AG08395 (cell line): ENCODE measurements at regions not wholly inside any gene's neighbourhood (a gene's known extent, or its start where the extent isn't known, plus 50 kb on each side); places are given as distances from the start of the nearest gene placed in this dataset.

Source experiments
- DNase-seq: peaks from one replicate; pipeline ENCODE4 v3.0.0; 2012; ENCODE audit warnings: mixed read lengths, low spot score

- no peak for DNase-seq
Observed at GRCh38 chr2:34954758-34955157, 1355.7 kb upstream of the FAM98A start.

DNA sequence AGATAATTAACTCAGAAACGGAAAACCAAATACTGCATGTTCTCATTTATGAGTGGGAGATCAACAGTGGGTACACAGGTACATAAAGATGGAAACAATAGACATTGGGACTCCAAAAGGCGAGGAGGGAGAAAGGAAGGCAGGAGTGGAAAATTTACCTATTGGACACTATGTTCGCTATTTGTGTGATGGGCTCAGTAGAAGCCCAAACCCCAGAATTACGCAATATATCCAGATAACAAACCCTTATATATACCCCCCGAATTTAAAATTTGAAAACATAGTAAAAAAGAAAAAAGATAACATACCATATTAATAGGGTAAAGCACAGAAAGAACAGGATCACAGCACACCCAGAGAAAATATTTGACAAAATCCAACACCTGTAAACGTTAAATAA is 1351.7 kb upstream of the FAM98A start:
- DNase-seq: no peak

DNA sequence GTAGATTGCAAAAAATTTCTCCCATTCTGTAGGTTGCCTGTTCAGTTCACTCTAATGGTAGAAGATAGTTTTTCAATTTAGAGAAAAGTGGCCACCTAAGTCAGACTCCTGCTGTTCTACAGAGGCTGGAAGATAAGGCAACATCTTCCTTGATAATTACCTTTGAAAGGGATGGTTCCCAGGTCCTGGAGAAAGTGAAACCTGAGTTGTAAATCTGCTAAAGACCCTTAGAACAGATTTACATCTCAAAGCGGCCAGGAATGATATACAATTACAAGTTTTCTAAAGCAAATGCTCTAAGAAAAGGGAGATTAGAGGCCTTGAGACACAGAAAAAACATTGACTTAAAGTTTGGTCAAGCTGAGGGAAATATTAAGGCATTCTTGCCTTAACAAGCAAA is 1350.2 kb upstream of the FAM98A start:
- DNase-seq: no peak

GRCh38 chr2:34936089-34936488 is 1337.0 kb upstream of the FAM98A start:
- DNase-seq: no peak

DNA sequence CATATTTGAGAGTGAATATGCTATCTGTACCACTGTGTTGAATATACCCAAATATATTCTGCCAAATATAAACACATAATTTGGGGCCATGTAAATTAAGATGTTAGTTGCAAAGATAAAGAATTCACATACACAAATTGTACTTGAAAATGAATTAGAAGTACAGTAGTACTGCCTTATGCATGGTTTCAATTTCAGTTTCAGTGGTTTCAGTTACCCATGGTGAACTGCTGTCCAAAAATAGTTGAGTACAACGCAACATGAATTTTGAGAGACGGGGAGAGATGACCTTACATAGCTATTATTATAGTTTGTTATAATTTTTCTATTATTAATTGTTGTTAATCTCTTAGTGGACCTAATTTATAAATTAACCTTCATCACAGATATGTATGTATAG is 1313.0 kb upstream of the FAM98A start:
- DNase-seq: no peak

GRCh38 chr2:34909992-34910705 is 1311.0 kb upstream of the FAM98A start:
- DNase-seq: no peak

DNA sequence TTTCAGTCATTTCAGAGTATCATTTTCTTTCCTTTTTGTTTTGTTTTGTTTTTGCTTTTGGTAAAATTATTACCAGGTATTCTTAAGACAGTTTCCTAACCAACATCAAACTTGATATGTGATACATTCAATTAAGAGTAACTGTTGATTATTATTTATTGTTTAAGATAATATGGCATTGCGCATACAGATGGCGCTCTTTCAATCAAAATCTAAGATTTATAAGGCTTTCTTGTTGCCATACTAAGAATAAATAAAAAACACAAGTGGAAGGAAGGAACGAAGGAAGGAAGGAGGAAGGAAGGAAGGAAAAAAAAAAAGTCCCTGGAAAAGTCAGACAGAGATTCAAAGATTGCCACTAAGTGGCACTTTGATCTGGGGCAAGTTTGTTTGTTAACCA is 1308.7 kb upstream of the FAM98A start:
- no peak for DNase-seq

DNA sequence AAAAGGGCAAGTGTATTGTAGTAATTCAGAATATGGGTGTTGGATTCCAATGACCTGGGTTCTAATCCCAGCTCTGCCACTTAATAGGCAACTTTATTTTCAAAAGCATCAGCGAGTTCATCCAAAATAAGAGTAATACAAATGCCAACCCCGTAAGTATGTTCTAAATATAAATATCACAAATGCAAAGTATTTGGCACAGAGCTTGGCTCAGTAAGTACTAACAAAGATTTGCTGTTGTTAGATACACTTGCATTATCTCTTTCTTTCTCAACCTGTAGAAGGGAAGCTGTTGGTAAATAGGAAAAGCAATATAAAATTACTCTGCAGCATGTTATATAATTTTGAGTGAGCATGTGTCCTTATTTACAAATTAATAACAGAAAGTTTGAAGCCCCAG is 1302.6 kb upstream of the FAM98A start:
- no peak for DNase-seq

DNA sequence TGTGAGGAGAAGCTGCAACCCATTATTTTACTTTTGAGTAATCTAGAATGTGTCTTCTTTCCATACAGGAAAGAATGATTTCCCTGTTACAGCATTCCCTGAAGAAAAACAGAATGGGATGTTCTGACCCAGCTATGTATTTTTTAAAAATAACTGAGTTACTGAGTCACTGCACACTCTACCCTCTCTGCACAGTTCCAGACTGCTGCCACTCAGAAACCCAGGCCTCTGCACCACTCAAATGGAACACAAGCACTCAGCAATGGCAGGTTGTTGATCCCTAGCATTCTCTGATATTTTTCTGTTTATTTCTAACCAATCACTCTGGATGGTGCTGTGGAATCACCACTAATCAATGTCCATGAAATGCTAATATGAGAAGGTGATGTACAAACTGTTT is 1300.0 kb upstream of the FAM98A start:
- no peak for DNase-seq

GRCh38 chr2:34892766-34893165 is 1293.7 kb upstream of the FAM98A start:
- no peak for DNase-seq

DNA sequence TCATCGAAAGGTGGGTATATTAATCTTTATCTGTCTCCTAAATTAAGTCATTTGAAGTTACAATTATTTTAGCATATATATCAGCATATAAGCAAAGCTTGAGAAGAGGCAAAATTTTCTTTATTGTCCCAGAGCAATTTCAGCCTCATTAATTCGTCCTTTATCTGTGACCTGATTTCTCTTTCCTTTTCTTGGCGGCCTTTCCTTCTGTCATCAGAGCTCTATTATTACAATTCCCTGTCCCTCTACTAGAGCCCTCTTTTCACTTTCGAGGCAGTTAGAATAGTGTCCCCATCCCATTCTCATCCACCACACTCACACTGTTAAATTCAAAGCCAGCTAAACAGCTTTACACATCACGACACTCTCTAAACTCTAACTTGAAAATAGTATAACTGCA is 1293.2 kb upstream of the FAM98A start:
- no peak for DNase-seq

GRCh38 chr2:34875091-34875745 is 1276.1 kb upstream of the FAM98A start:
- no peak for DNase-seq

- no peak for DNase-seq
Observed at GRCh38 chr2:34853646-34854045, 1254.5 kb upstream of the FAM98A start.

- no peak for DNase-seq
Observed at GRCh38 chr2:34851804-34852203, 1252.7 kb upstream of the FAM98A start.

- no peak for DNase-seq
Observed at GRCh38 chr2:34849827-34850226, 1250.7 kb upstream of the FAM98A start.

DNA sequence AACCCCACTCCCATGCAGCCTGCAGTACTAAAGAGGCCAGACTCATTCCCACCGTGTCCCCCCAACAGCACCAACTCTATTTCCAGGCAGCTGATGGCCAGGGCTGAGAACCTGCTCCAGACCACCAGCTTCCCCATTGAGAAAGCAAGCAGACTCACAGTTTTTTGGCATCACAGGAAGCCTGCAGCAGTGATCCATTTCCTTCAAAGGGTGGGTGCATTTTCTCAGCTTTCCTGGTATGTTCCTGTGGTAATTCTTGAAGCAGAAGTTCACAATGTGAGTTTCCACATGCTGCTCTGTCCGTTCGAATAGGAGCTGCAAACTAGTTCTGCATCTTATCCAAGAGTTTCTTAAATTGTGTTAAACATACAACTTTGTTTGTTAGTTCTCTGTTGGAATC is 1249.6 kb upstream of the FAM98A start:
- no peak for DNase-seq

GRCh38 chr2:34848132-34848531 is 1249.0 kb upstream of the FAM98A start:
- no peak for DNase-seq

- DNase-seq: no peak
Observed at GRCh38 chr2:34844629-34845028, 1245.5 kb upstream of the FAM98A start.

- DNase-seq: no peak
Observed at GRCh38 chr2:34838408-34838807, 1239.3 kb upstream of the FAM98A start.

GRCh38 chr2:34836361-34836760 is 1237.3 kb upstream of the FAM98A start:
- no peak for DNase-seq

DNA sequence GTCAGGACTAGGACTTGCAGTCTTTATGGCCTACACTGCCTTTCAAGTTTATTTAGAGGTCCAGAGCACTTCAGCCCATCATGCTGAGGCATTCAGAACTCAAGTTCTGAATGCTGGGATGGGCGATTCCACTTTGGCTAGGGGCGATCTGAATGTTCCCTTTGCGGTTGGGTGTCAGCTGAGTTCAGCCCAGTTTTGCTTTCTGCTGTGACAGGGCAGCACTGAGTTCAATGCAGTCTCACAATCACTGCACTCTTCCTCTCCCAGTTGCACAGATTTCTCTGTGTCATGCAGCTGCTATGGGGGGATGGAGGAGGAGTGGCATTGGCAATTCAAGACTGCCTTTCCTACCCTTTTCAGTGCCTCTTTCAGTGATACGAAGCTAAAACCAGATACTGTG is 1232.0 kb upstream of the FAM98A start:
- no peak for DNase-seq

DNA sequence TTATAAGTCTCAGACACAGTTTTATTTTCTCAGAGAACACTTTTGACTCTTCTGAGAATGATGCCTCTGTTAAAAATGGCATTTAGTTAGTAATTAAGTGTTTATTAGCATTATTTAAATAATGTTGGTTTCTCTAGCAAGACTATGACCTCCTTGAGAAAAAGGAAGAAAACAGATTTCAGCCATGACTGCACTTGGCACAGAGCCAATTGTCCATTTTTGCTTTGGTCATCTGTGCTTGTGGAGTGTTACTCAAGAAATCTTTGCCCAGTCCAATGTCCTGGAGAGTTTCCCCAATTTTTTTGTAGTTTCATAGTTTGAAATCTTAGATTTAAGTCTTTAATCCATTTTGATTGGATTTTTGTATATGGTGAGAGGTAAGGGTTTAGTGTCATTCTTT is 1229.4 kb upstream of the FAM98A start:
- no peak for DNase-seq

DNA sequence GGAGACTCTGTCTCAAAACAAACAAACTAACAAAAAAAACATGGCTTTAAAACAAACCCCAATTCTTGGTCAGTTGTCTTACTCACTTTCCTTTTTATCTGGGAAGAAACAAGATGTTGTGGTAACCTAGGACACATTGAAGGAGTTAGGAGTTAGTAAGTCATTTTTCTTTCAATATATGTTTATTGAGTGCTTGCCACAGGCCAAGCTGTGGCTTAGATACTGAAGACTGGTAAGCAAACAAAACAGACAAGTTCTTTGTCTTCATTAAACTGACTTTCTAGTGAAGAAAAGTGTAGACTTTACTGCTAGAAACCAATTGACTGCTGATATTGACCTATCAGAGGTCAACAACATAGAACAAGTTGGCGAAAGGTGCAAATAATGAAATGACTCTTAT is 1228.3 kb upstream of the FAM98A start:
- DNase-seq: no peak

- no peak for DNase-seq
Observed at GRCh38 chr2:34825686-34826085, 1226.6 kb upstream of the FAM98A start.
